ENCODE measurements at regions not wholly inside any gene's neighbourhood (a gene's known extent, or its start where the extent isn't known, plus 50 kb on each side); places are given as distances from the start of the nearest gene placed in this dataset.

- TF ChIP-seq CTCF (IDR thresholded peaks at IDR 0.05; ENCODE audit: extremely low read depth in 1 of 2, insufficient read depth in 1 of 2, low read depth in 1 of 2, low read length in 2 of 2) (no peak), EZH2 (IDR thresholded peaks at IDR 0.05; ENCODE audit: borderline replicate concordance, low read depth, low read length, severe bottlenecking) (no peak), MAX (IDR thresholded peaks at IDR 0.05; ENCODE audit: insufficient read depth, insufficient read length) (no peak)
These were observed 188.5 kb downstream of the LTN1 start for GRCh38 chr21:28804089-28804670.
